K562 (cell line): ENCODE measurements at regions not wholly inside any gene's neighbourhood (a gene's known extent, or its start where the extent isn't known, plus 50 kb on each side); places are given as distances from the start of the nearest gene placed in this dataset.

Experiments used
- ATAC-seq: fragments of 200-7000 bp; cut with Tn5 transposase; 3 replicates; pipeline ENCODE4 v1.9.1; 2020; ENCODE audit warnings: moderate library complexity
- BruUV-seq: library from RNA; stranded (reverse); fragments of 400-500 nt; replicated peaks from 2 replicates; lab custom pipeline; 2021; lab: Mats Ljungman, UMichigan
- CTCF ChIA-PET: fragments of 300-600 bp; formaldehyde crosslinking; extraction: SDS; loops from one replicate; lab custom pipeline; 2021; ENCODE audit warnings: low intra/inter-chr PET ratio; lab: Yijun Ruan, JAX
- POLR2A ChIA-PET: fragments of 300-600, 350-650 bp; sonication (Branson Sonifier 250); formaldehyde crosslinking; extraction: SDS; loops from one replicate; lab custom pipeline; 2021; ENCODE audit warnings: antibody characterized with exemption, inconsistent platforms; lab: Yijun Ruan, JAX
- DNase-seq, 4 experiments: peaks; one replicate each; pipeline versions ENCODE4 v3.0.0 to v3.0.0-alpha.2; 2011 to 2018; ENCODE audit warnings: low spot score in 3 of 4, mixed read lengths in 3 of 4; ENCODE audit errors: extremely low read depth in 1 of 4
- FAIRE-seq: peaks from 2 replicates; lab custom pipeline; 2011; peaks lifted over from hg19 to GRCh38; lab: Jason Lieb, UNC
- H2AFZ ChIP-seq: 2 replicates; pipeline ENCODE4 v1.6.0; 2011; ENCODE audit warnings: low read depth, low read length, control low read depth, inconsistent platforms
- H3K27ac ChIP-seq: fragments of 200-600 bp; 3 replicates; pipeline ENCODE4 v1.8.0; 2011; ENCODE audit warnings: low read depth, mild to moderate bottlenecking, control low read depth, inconsistent platforms, low read length, moderate library complexity, mixed read lengths; ENCODE audit errors: extremely low read depth
- H3K27me3 ChIP-seq, 2 experiments: fragments of 300-600 bp in 1 of 2; 2 replicates in 1 of 2; 3 replicates in 1 of 2; pipeline versions ENCODE4 v1.6.0 to v1.8.0; 2011; ENCODE audit warnings: inconsistent platforms in 2 of 2, low read length in 2 of 2, mild to moderate bottlenecking in 1 of 2, mixed read lengths in 1 of 2, moderate library complexity in 1 of 2; ENCODE audit not compliant: control insufficient read depth in 2 of 2, insufficient read depth in 2 of 2
- H3K36me3 ChIP-seq: fragments of 300-600 bp; 3 replicates; pipeline ENCODE4 v1.8.0; 2011; ENCODE audit warnings: mild to moderate bottlenecking, low read length, inconsistent platforms; ENCODE audit not compliant: control insufficient read depth, insufficient read depth
- H3K4me1 ChIP-seq, 2 experiments: fragments of 200-600 bp in 1 of 2; replicated peaks in 1 of 2; 2 replicates in 1 of 2; 3 replicates in 1 of 2; pipeline versions ENCODE4 v1.5.1 to v1.8.0; 2011; ENCODE audit warnings: inconsistent platforms in 2 of 2, low read length in 2 of 2, mild to moderate bottlenecking in 1 of 2, mixed read lengths in 1 of 2, moderate library complexity in 1 of 2; ENCODE audit not compliant: control insufficient read depth in 2 of 2, insufficient read depth in 2 of 2
- H3K4me2 ChIP-seq: 2 replicates; pipeline ENCODE4 v1.6.1; 2011; ENCODE audit warnings: low read length, control low read depth, inconsistent platforms, mixed read lengths; ENCODE audit not compliant: insufficient read depth
- H3K4me3 ChIP-seq: fragments of 200-600 bp; sonication (generic), shearing (Covaris generic); 2 replicates; pipeline ENCODE4 v1.5.1; 2016; ENCODE audit warnings: control low read depth, inconsistent platforms
- H3K79me2 ChIP-seq: fragments of 200-600 bp; 3 replicates; pipeline ENCODE4 v1.8.0; 2011; ENCODE audit warnings: low read length, inconsistent platforms; ENCODE audit not compliant: control insufficient read depth, insufficient read depth
- H3K9ac ChIP-seq, 2 experiments: 2 replicates each; pipeline versions ENCODE4 v1.6.0 to v1.6.1; 2011; ENCODE audit warnings: low read depth in 2 of 2, low read length in 2 of 2, control low read depth in 1 of 2, inconsistent platforms in 1 of 2, mild to moderate bottlenecking in 1 of 2, mixed read lengths in 1 of 2; ENCODE audit not compliant: insufficient read depth in 1 of 2
- H3K9me1 ChIP-seq: one replicate; pipeline ENCODE4 v1.6.0; 2011; ENCODE audit warnings: inconsistent platforms, mild to moderate bottlenecking, low read length, moderate library complexity; ENCODE audit not compliant: control insufficient read depth, insufficient read depth
- H3K9me3 ChIP-seq: replicated peaks from 2 replicates; pipeline ENCODE4 v1.5.1; 2011; ENCODE audit warnings: low read depth, low read length, inconsistent platforms; ENCODE audit not compliant: control insufficient read depth, insufficient read depth
- H4K20me1 ChIP-seq: replicated peaks from 2 replicates; pipeline ENCODE4 v1.6.1; 2011; ENCODE audit warnings: low read length, inconsistent platforms, mixed read lengths; ENCODE audit not compliant: control insufficient read depth, insufficient read depth
- BRF1 ChIP-seq: IDR thresholded peaks from 3 replicates; pipeline ENCODE4 v1.6.1; 2011; ENCODE audit warnings: borderline replicate concordance, mild to moderate bottlenecking; ENCODE audit not compliant: insufficient read length; ENCODE audit errors: extremely low read depth
- CCAR2 ChIP-seq: fragments of 200-400 bp; formaldehyde crosslinking; IDR thresholded peaks from 2 replicates; pipeline ENCODE4 v1.6.1; 2017; ENCODE audit warnings: mild to moderate bottlenecking, low read depth, low read length
- FOS ChIP-seq: IDR thresholded peaks from 3 replicates; pipeline ENCODE4 v1.6.1; 2011; ENCODE audit not compliant: insufficient read length; ENCODE audit errors: extremely low read depth
- KDM5B ChIP-seq: fragments of 200-600 bp; sonication (generic); IDR thresholded peaks from 2 replicates; pipeline ENCODE4 v1.6.1; 2012; ENCODE audit warnings: low read depth, mild to moderate bottlenecking, moderate library complexity, low read length, control low read depth, inconsistent platforms; ENCODE audit not compliant: insufficient replicate concordance
- KLF1 ChIP-seq: fragments of 450-650 bp; IDR thresholded peaks from 2 replicates; pipeline ENCODE4 v1.6.1; 2016; ENCODE audit warnings: missing genetic modification characterization, missing compliant biosample characterization
- LARP7 ChIP-seq: fragments of 450-650 bp; IDR thresholded peaks from 2 replicates; pipeline ENCODE4 v1.6.1; 2016
- MCM2 ChIP-seq: fragments of 450-650 bp; IDR thresholded peaks from 2 replicates; pipeline ENCODE4 v1.6.1; 2017; ENCODE audit warnings: low read depth, mild to moderate bottlenecking
- RAD21 ChIP-seq, 2 experiments: fragments of 250-450 bp in 1 of 2; fragments of 450-650 bp in 1 of 2; sonication (Bioruptor Pico) in 1 of 2; formaldehyde crosslinking in 1 of 2; IDR thresholded peaks in 1 of 2; conservative IDR thresholded peaks in 1 of 2; 2 replicates each; pipeline versions ENCODE4 v1.4.0 to v1.8.0; 2020 to 2022; ENCODE audit warnings: mild to moderate bottlenecking in 2 of 2, moderate library complexity in 1 of 2
- SP2 ChIP-seq: IDR thresholded peaks from 2 replicates; pipeline ENCODE4 v1.6.1; 2011; ENCODE audit warnings: mild to moderate bottlenecking, low read depth, low read length, moderate library complexity; ENCODE audit not compliant: poor library complexity, severe bottlenecking; ENCODE audit errors: extremely low read depth
- TCFL5 ChIP-seq: fragments of 250-450 bp; sonication (Bioruptor Pico); conservative IDR thresholded peaks from 2 replicates; pipeline ENCODE4 v1.6.1; 2021; ENCODE audit warnings: mild to moderate bottlenecking, moderate library complexity, matching md5 sums
- XRCC4 ChIP-seq: IDR thresholded peaks from one replicate; pipeline ENCODE4 v1.6.1; 2011; ENCODE audit not compliant: insufficient read depth, insufficient read length; ENCODE audit errors: extremely low read depth
- ZBTB1 ChIP-seq: sonication (generic); formaldehyde crosslinking; IDR thresholded peaks from 2 replicates; pipeline ENCODE4 v1.8.1; 2023; ENCODE audit warnings: missing genetic modification reagents, low read depth, mild to moderate bottlenecking, borderline replicate concordance
- ZC3H11A ChIP-seq: IDR thresholded peaks from 2 replicates; pipeline ENCODE4 v1.6.1; 2012; ENCODE audit warnings: low read depth, low read length, improper control_type of control experiment
- ZNF696 ChIP-seq: fragments of 250-450 bp; sonication (Bioruptor Pico); conservative IDR thresholded peaks from 2 replicates; pipeline ENCODE4 v1.4.0; 2020; ENCODE audit warnings: mild to moderate bottlenecking, moderate library complexity
- WGBS: fragments of 100-300 bp; shearing (Covaris generic); methylation state at CpG from one replicate; pipeline ENCODE4 v1.1.6; 2016; ENCODE audit warnings: low coverage, mixed read lengths; ENCODE audit not compliant: insufficient coverage; ENCODE audit errors: missing lambda C conversion rate; 5-methylcytosine and 5-hydroxymethylcytosine counted together
- in situ Hi-C: fragments of 300-500 bp; cut with MboI; formaldehyde crosslinking; loops from 4 replicates; pipeline ENCODE4 v1.15.0; 2018; ENCODE audit warnings: inconsistent platforms, mixed read lengths
- intact Hi-C: fragments of 100-400 bp; cut with micrococcal nuclease; formaldehyde crosslinking; loops from 2 replicates; pipeline ENCODE4 v1.14.2; 2022
- TF ChIP-seq, protein P1 (sequence below): fragments of 450-650 bp; IDR thresholded peaks from 2 replicates; pipeline ENCODE4 v1.6.1; 2016; ENCODE audit warnings: missing biosample characterization, missing genetic modification characterization
- TF ChIP-seq, protein P2 (sequence below): fragments of 250-450 bp; sonication (Bioruptor Pico); IDR thresholded peaks from 2 replicates; pipeline ENCODE4 v1.5.0; 2022; ENCODE audit warnings: mild to moderate bottlenecking

DNA sequence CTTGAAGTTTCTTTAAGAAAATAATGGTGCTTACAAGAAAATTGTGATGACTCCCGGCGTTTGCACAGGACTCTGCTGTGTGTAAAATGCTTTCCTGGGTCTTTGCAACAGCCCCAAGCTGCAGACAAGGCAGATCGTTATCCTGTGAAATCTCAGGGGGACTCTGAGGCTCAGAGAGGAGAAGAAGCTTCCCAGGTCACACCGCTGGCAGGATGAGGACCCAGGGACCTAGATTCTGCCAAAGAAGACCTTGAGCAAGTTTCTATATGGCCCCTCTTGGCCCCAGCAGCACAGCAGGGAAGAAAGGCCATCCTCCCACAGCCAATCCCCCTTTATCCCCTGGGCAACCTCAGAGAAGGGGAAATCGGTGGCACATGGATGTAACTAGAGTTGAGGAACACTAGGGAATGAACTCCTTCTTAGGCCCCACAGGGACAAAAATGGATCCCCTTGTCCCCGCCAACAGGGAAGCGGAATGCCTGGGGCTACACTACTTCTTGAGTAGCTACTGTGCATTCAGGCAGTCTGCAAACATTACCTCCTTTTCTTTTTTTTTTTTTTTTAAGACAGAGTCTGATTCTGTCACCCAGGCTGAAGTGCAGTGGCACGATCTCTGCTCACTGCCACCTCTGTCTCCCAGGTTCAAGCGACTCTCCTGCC lies 72.8 kb downstream of the CPN2 start:
- no peak for FAIRE-seq
- POLR2A ChIA-PET: interaction anchor here (0.5 to 0.9 kb wide), 4 partner anchors 11 to 498 kb away, joined by 3 to 4 read pairs (median 3); no protein-coding TSS in a partner anchor
- no TSS peak for BruUV-seq

More for the DNA sequence above, 72.8 kb downstream of the CPN2 start:
- peaks cover 2 to 15% of the 10 kb centered on the region in 2 experiments; a peak in 3 of 5 replicates for H3K4me1 ChIP-seq
- H3K27me3 ChIP-seq: no peaks in the 10 kb centered on the region
- H4K20me1 ChIP-seq: no peaks in the 10 kb centered on the region
- CTCF ChIA-PET: no interaction called here
- ATAC-seq: no peak
- H3K4me3 ChIP-seq: no peak overlapping the region
- intact Hi-C loops: no loop called here
- no peaks in the 10 kb centered on the region for H3K79me2 ChIP-seq
- DNase-seq: no peak
- peaks cover 4% of the 10 kb centered on the region for H3K9me1 ChIP-seq
- H3K27ac ChIP-seq: no peak overlapping the region
- WGBS: 54% methylated on average over 9 of the region's 9 CpGs
- H2AFZ ChIP-seq: no peak overlapping the region
- H3K4me2 ChIP-seq: no peak overlapping the region
- no peaks in the 10 kb centered on the region for H3K9me3 ChIP-seq
- no peak overlapping the region; a peak in 1 of 4 replicates for H3K9ac ChIP-seq
- TF ChIP-seq, protein P1, sequence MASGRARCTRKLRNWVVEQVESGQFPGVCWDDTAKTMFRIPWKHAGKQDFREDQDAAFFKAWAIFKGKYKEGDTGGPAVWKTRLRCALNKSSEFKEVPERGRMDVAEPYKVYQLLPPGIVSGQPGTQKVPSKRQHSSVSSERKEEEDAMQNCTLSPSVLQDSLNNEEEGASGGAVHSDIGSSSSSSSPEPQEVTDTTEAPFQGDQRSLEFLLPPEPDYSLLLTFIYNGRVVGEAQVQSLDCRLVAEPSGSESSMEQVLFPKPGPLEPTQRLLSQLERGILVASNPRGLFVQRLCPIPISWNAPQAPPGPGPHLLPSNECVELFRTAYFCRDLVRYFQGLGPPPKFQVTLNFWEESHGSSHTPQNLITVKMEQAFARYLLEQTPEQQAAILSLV: no peak
- TF ChIP-seq MCM2 (no peak), ZC3H11A (no peak), RAD21 (CRISPR knock-in tag; conservative IDR thresholded peaks at IDR 0.05 in 1 of 2, IDR thresholded peaks at IDR 0.05 in 1 of 2) (no peak), TCFL5 (CRISPR knock-in tag) (no peak), KDM5B (no peak), FOS (no peak), CCAR2 (no peak), BRF1 (no peak), ZBTB1 (CRISPR knock-in tag) (no peak), KLF1 (tag) (no peak), LARP7 (no peak), ZNF696 (CRISPR knock-in tag) (no peak), XRCC4 (no peak), SP2 (no peak)
- TF ChIP-seq, protein P2, sequence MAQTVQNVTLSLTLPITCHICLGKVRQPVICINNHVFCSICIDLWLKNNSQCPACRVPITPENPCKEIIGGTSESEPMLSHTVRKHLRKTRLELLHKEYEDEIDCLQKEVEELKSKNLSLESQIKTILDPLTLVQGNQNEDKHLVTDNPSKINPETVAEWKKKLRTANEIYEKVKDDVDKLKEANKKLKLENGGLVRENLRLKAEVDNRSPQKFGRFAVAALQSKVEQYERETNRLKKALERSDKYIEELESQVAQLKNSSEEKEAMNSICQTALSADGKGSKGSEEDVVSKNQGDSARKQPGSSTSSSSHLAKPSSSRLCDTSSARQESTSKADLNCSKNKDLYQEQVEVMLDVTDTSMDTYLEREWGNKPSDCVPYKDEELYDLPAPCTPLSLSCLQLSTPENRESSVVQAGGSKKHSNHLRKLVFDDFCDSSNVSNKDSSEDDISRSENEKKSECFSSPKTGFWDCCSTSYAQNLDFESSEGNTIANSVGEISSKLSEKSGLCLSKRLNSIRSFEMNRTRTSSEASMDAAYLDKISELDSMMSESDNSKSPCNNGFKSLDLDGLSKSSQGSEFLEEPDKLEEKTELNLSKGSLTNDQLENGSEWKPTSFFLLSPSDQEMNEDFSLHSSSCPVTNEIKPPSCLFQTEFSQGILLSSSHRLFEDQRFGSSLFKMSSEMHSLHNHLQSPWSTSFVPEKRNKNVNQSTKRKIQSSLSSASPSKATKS: no peak
- H3K36me3 ChIP-seq: no peaks in the 10 kb centered on the region
- in situ Hi-C loops: no loop called here
